ENCODE measurements at regions not wholly inside any gene's neighbourhood (a gene's known extent, or its start where the extent isn't known, plus 50 kb on each side); places are given as distances from the start of the nearest gene placed in this dataset.

DNA sequence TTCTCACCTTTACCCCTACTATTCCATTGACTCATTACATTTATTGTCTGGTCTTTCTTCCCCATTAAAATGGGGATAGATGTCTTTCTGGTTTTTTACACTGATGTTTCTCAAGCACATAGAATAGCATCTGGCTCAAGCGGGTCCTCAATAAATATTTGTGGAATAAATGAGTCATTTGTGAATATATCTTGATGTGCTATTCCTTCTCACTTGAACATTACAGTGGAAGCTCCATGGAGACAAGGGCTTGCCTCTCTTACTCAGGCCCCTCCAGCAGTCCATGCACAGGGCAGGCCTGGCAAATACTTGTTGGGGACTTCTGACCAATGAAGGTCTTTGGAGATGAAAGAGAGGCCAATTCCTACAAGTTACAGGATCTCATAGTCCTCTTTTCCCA lies 151.7 kb upstream of the TAS2R1 start:
- 40% methylated on average over 1 of the region's 1 CpG for WGBS (ENCODE audit: insufficient coverage, low coverage, low lambda C conversion rate, missing lambda C conversion rate)
- no peaks in the 10 kb centered on the region for H3K9me3 ChIP-seq
- no peak for ATAC-seq
- no peaks in the 10 kb centered on the region for H3K36me3 ChIP-seq
- no peak for TF ChIP-seq POLR2A (IDR thresholded peaks at IDR 0.05)
- TF ChIP-seq, protein P1, sequence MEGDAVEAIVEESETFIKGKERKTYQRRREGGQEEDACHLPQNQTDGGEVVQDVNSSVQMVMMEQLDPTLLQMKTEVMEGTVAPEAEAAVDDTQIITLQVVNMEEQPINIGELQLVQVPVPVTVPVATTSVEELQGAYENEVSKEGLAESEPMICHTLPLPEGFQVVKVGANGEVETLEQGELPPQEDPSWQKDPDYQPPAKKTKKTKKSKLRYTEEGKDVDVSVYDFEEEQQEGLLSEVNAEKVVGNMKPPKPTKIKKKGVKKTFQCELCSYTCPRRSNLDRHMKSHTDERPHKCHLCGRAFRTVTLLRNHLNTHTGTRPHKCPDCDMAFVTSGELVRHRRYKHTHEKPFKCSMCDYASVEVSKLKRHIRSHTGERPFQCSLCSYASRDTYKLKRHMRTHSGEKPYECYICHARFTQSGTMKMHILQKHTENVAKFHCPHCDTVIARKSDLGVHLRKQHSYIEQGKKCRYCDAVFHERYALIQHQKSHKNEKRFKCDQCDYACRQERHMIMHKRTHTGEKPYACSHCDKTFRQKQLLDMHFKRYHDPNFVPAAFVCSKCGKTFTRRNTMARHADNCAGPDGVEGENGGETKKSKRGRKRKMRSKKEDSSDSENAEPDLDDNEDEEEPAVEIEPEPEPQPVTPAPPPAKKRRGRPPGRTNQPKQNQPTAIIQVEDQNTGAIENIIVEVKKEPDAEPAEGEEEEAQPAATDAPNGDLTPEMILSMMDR (IDR thresholded peaks at IDR 0.05), result no peak
- no peak overlapping the region for H3K4me3 ChIP-seq
- no peaks in the 10 kb centered on the region for H3K27me3 ChIP-seq
- no peak for DNase-seq
- H3K4me1 ChIP-seq, result no peaks in the 10 kb centered on the region
- intact Hi-C loops (cut with DNase I), result no loop called here
- H3K27ac ChIP-seq, result no peak overlapping the region

DNA sequence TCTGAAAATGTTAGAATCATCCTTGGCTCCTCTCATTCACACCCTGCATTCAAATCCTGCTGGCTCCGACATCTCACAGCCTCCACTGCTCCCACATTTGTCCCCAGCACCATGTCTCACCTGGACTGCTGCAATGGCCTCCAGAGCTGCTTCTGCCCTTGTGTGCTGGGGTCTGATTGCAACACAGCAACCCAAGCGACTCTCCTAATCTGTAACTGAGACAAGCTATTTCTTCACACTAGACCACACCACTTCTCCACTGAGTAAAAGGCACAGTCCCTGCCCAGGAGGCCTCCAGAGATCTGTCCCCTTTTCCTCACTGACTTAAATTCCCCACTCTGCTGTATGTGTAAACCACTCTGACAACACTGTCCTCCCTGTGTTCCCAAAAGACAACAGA lies 151.1 kb upstream of the TAS2R1 start:
- Histone ChIP-seq H3K9me3 (no peaks in the 10 kb centered on the region), H3K27me3 (no peaks in the 10 kb centered on the region), H3K4me3 (no peak overlapping the region), H3K27ac (no peak overlapping the region), H3K4me1 (no peaks in the 10 kb centered on the region), H3K36me3 (no peaks in the 10 kb centered on the region)
- DNase-seq (no peak), ATAC-seq (no peak)
- 23% methylated on average over 2 of the region's 2 CpGs for WGBS (ENCODE audit: insufficient coverage, low coverage, low lambda C conversion rate, missing lambda C conversion rate)
- TF ChIP-seq, protein P1 (IDR thresholded peaks at IDR 0.05), result no peak
- no peak for TF ChIP-seq POLR2A (IDR thresholded peaks at IDR 0.05)
- intact Hi-C loops (cut with DNase I), result no loop called here

DNA sequence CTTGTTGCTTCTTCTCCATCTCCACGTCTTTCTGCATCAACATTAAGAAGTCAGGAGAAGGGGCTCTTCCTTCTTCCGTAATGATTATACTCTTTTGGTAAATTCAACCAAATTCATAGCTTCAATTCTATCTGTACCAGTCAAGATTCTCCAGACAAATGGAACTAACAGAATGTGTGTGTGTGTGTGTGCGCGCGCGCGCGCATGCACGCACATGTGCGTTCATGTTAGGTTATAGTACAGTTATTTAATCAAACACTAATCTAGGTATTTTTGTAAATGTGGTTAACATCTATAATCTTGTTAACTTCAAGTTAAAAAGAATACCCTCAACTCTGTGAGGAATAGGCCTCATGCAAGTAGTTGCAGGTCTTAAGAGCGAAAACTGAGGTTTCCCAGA lies 150.3 kb upstream of the TAS2R1 start:
- ATAC-seq (no peak), DNase-seq (no peak)
- Histone ChIP-seq H3K27me3 (no peaks in the 10 kb centered on the region), H3K9me3 (no peaks in the 10 kb centered on the region), H3K4me3 (no peak overlapping the region), H3K4me1 (no peaks in the 10 kb centered on the region), H3K27ac (no peak overlapping the region), H3K36me3 (no peaks in the 10 kb centered on the region)
- intact Hi-C loops (cut with DNase I), result no loop called here
- TF ChIP-seq, protein P1 (IDR thresholded peaks at IDR 0.05), result no peak
- WGBS (ENCODE audit: insufficient coverage, low coverage, low lambda C conversion rate, missing lambda C conversion rate), result 86% methylated on average over 11 of the region's 11 CpGs

DNA sequence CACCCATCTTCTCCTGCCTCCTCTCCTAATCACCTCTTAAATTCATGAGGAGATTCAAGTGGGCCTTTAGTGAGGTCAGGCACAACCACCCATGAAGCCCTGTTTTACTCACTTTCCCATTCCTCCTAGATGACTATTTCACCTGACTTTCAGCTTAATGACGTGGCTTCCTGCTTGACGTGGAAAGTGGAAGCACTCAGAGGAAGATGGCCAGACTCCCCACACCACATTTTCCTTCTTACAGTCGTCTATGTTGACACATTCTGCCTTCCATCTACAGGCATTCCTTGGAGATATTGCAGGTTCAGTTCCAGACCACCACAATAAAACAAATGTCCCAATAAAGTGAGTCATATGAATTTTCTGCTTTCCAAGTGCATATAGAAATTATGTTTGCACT lies 146.4 kb upstream of the TAS2R1 start:
- Histone ChIP-seq H3K27ac (no peak overlapping the region), H3K36me3 (no peaks in the 10 kb centered on the region), H3K27me3 (no peaks in the 10 kb centered on the region), H3K9me3 (no peaks in the 10 kb centered on the region), H3K4me3 (no peak overlapping the region), H3K4me1 (no peaks in the 10 kb centered on the region)
- WGBS (ENCODE audit: insufficient coverage, low coverage, low lambda C conversion rate, missing lambda C conversion rate), result 22% methylated on average over 3 of the region's 3 CpGs
- intact Hi-C loops (cut with DNase I), result no loop called here
- ATAC-seq (no peak), DNase-seq (no peak)
- TF ChIP-seq, protein P1 (IDR thresholded peaks at IDR 0.05), result no peak
- no peak for TF ChIP-seq POLR2A (IDR thresholded peaks at IDR 0.05)

DNA sequence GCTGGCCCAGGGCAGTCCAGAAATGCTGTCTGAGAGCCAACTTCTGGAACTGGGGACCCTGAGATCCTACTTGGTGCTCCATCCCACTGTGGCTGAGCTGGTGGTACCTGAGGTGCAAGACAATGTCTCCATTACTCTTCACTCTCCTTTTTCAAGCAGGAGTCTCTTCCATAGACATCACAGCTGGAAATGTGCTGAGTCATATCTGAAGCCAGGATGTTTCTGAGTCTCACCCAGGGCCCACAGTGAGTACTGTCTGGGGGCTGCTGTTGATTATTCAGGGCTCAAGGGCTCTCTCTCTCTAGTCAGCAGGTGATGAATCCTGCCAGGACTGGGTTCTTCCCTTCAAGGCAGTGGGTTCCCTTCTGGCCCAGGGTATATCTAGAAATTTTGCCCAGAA lies 145.2 kb upstream of the TAS2R1 start:
- Histone ChIP-seq H3K36me3 (no peaks in the 10 kb centered on the region), H3K9me3 (no peaks in the 10 kb centered on the region), H3K27ac (no peak overlapping the region), H3K4me1 (no peaks in the 10 kb centered on the region), H3K4me3 (no peak overlapping the region), H3K27me3 (no peaks in the 10 kb centered on the region)
- no peak for TF ChIP-seq POLR2A (IDR thresholded peaks at IDR 0.05)
- TF ChIP-seq, protein P1 (IDR thresholded peaks at IDR 0.05), result no peak
- ATAC-seq, result no peak
- DNase-seq, result no peak
- intact Hi-C loops (cut with DNase I), result no loop called here

Data from right lobe of liver (tissue), 6 donors.